ENCODE measurements at regions not wholly inside any gene's neighbourhood (a gene's known extent, or its start where the extent isn't known, plus 50 kb on each side); places are given as distances from the start of the nearest gene placed in this dataset.

DNA sequence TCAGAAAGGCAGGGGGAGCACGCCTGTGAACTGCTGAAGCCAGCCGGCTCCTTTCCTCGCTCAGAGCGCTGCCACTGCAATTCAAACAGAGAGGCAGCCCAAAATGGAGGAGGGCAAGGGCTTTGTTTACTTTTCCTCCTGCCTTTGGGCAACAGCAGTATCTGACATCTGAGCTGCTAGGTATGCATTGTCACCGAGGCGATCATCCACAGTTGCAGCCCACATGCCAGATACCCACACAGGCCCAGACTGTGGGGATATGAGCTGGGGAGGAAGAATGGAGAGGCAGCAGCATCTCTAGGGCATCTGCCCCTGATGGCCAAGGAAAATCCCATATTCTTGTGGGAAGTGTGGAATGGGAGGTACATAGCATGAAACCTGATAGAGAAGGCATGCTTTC, 357.1 kb downstream of the BARHL2 start:
- TF ChIP-seq POLR2AphosphoS5 (IDR thresholded peaks at IDR 0.05; ENCODE audit: low read depth) (no peak), SPI1 (IDR thresholded peaks at IDR 0.05; ENCODE audit: borderline replicate concordance, low read depth) (no peak), GABPA (IDR thresholded peaks at IDR 0.05; ENCODE audit: low read depth) (no peak)
- Histone ChIP-seq H3K27ac (replicated peaks) (no peak overlapping the region), H3K4me3 (replicated peaks; ENCODE audit: insufficient read depth, low read length) (no peak overlapping the region), H3K27me3 (ENCODE audit: insufficient read depth, poor library complexity, severe bottlenecking) (no peaks in the 10 kb centered on the region)
- DNase-seq (ENCODE audit: low read depth in 1 of 2, low spot score in 1 of 2), result no peak

DNA sequence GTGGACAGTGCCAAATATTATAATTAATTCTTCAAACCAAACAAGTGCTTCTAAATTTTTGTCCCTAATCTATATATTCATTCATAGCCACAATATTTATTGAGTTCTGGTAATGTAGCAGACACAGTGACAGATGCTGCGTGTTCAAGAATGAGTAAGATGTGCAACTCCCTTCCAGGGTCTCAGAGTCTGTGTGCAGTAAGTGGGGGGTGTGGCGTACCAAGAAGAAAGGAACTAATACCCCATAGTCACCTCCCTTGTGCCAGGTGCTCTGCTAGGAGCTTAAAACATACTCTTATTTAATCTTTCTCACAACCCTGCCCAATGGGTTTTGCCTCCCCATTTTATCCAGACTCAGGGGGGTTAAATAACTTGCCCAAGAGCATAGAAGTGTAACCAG, 358.7 kb downstream of the BARHL2 start:
- DNase-seq (ENCODE audit: low read depth in 1 of 2, low spot score in 1 of 2), result no peak
- no peak for TF ChIP-seq POLR2AphosphoS5 (IDR thresholded peaks at IDR 0.05; ENCODE audit: low read depth)
- Histone ChIP-seq H3K27me3 (ENCODE audit: insufficient read depth, poor library complexity, severe bottlenecking) (no peaks in the 10 kb centered on the region), H3K4me3 (replicated peaks; ENCODE audit: insufficient read depth, low read length) (no peak overlapping the region), H3K27ac (replicated peaks) (no peak overlapping the region)

- H3K27ac ChIP-seq (replicated peaks), result no peak overlapping the region
- TF ChIP-seq REST (IDR thresholded peaks at IDR 0.05; ENCODE audit: insufficient replicate concordance, low read depth), result no peak
- TF ChIP-seq SPI1 (IDR thresholded peaks at IDR 0.05; ENCODE audit: borderline replicate concordance, low read depth), result no peak
- TF ChIP-seq POLR2AphosphoS5 (IDR thresholded peaks at IDR 0.05; ENCODE audit: low read depth), result no peak
- no peak for TF ChIP-seq GABPA (IDR thresholded peaks at IDR 0.05; ENCODE audit: low read depth)
- TF ChIP-seq, protein P1, sequence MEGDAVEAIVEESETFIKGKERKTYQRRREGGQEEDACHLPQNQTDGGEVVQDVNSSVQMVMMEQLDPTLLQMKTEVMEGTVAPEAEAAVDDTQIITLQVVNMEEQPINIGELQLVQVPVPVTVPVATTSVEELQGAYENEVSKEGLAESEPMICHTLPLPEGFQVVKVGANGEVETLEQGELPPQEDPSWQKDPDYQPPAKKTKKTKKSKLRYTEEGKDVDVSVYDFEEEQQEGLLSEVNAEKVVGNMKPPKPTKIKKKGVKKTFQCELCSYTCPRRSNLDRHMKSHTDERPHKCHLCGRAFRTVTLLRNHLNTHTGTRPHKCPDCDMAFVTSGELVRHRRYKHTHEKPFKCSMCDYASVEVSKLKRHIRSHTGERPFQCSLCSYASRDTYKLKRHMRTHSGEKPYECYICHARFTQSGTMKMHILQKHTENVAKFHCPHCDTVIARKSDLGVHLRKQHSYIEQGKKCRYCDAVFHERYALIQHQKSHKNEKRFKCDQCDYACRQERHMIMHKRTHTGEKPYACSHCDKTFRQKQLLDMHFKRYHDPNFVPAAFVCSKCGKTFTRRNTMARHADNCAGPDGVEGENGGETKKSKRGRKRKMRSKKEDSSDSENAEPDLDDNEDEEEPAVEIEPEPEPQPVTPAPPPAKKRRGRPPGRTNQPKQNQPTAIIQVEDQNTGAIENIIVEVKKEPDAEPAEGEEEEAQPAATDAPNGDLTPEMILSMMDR (IDR thresholded peaks at IDR 0.05; ENCODE audit: insufficient read depth, low read length), result no peak
Observed at GRCh38 chr1:90357995-90358394, 359.1 kb downstream of the BARHL2 start.

DNA sequence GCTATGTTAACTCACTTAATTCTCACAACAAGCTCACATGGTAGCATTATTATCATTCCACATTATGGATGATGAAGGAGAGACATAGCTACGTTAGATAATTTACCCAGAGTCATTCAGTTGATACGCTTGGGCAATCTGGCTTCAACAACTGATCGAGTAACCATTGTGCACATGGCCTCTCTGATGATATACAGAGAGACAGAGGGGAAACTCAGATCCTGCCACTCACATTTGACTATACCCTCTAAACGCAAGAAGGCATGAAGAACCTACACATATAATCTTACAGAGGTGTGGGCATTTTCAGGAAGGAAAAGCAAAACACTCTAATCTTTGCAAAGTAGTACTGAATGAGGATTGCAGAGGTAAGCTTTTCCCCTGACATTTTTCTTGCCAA, 360.1 kb downstream of the BARHL2 start:
- Histone ChIP-seq H3K27me3 (ENCODE audit: insufficient read depth, poor library complexity, severe bottlenecking) (no peaks in the 10 kb centered on the region), H3K27ac (replicated peaks) (no peak overlapping the region), H3K4me3 (replicated peaks; ENCODE audit: insufficient read depth, low read length) (no peak overlapping the region)
- TF ChIP-seq REST (IDR thresholded peaks at IDR 0.05; ENCODE audit: insufficient replicate concordance, low read depth), result no peak
- no peak for TF ChIP-seq GABPA (IDR thresholded peaks at IDR 0.05; ENCODE audit: low read depth)
- TF ChIP-seq SPI1 (IDR thresholded peaks at IDR 0.05; ENCODE audit: borderline replicate concordance, low read depth), result no peak
- TF ChIP-seq, protein P1 (IDR thresholded peaks at IDR 0.05; ENCODE audit: insufficient read depth, low read length), result no peak
- TF ChIP-seq POLR2AphosphoS5 (IDR thresholded peaks at IDR 0.05; ENCODE audit: low read depth), result no peak
- no peak for DNase-seq (ENCODE audit: low read depth in 1 of 2, low spot score in 1 of 2)

More at GRCh38 chr1:90357995-90358394, 359.1 kb downstream of the BARHL2 start:
- no peak for DNase-seq (ENCODE audit: low read depth in 1 of 2, low spot score in 1 of 2)
- H3K27me3 ChIP-seq (ENCODE audit: insufficient read depth, poor library complexity, severe bottlenecking), result no peaks in the 10 kb centered on the region
- no peak overlapping the region for H3K4me3 ChIP-seq (replicated peaks; ENCODE audit: insufficient read depth, low read length)

- Histone ChIP-seq H3K4me3 (replicated peaks; ENCODE audit: insufficient read depth, low read length) (no peak overlapping the region), H3K27me3 (ENCODE audit: insufficient read depth, poor library complexity, severe bottlenecking) (no peaks in the 10 kb centered on the region), H3K27ac (replicated peaks) (no peak overlapping the region)
- DNase-seq (ENCODE audit: low read depth in 1 of 2, low spot score in 1 of 2), result no peak
- TF ChIP-seq REST (IDR thresholded peaks at IDR 0.05; ENCODE audit: insufficient replicate concordance, low read depth) (no peak), POLR2AphosphoS5 (IDR thresholded peaks at IDR 0.05; ENCODE audit: low read depth) (no peak), GABPA (IDR thresholded peaks at IDR 0.05; ENCODE audit: low read depth) (no peak), SPI1 (IDR thresholded peaks at IDR 0.05; ENCODE audit: borderline replicate concordance, low read depth) (no peak)
- TF ChIP-seq, protein P1 (IDR thresholded peaks at IDR 0.05; ENCODE audit: insufficient read depth, low read length), result no peak
Observed at GRCh38 chr1:90356101-90356500, 361.0 kb downstream of the BARHL2 start.

Measured in HL-60 (cell line).